ENCODE measurements at regions not wholly inside any gene's neighbourhood (a gene's known extent, or its start where the extent isn't known, plus 50 kb on each side); places are given as distances from the start of the nearest gene placed in this dataset.

DNA sequence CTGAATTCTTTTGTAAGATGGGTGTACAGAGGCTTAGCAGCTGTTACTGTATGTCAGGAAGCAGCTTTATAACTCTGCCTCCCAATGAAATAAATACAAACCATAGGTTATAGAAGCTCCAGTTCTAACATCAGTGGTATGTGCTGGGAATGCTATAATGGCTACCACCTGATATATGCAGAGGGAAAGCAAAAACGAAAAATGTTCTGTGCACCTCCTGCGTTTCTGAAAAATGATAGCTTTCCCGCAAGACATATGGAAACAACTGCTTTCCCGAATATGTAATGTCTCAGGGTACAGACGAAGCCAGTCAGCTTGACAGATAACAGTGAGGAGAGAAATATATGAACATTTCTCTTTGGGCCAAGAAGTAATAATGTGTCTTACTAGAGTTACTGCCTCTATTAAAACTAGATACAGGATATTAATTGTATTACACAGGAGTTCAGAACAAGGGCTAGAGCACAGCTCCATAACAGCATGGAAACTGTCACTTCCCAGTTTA is 517.0 kb upstream of the NRSN1 start:
- TF ChIP-seq EZH2phosphoT487 (IDR thresholded peaks at IDR 0.05; ENCODE audit: low read depth), result no peak
- TF ChIP-seq, protein P1, sequence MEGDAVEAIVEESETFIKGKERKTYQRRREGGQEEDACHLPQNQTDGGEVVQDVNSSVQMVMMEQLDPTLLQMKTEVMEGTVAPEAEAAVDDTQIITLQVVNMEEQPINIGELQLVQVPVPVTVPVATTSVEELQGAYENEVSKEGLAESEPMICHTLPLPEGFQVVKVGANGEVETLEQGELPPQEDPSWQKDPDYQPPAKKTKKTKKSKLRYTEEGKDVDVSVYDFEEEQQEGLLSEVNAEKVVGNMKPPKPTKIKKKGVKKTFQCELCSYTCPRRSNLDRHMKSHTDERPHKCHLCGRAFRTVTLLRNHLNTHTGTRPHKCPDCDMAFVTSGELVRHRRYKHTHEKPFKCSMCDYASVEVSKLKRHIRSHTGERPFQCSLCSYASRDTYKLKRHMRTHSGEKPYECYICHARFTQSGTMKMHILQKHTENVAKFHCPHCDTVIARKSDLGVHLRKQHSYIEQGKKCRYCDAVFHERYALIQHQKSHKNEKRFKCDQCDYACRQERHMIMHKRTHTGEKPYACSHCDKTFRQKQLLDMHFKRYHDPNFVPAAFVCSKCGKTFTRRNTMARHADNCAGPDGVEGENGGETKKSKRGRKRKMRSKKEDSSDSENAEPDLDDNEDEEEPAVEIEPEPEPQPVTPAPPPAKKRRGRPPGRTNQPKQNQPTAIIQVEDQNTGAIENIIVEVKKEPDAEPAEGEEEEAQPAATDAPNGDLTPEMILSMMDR (IDR thresholded peaks at IDR 0.05; ENCODE audit: low read depth, low read length), result no peak
- no peak overlapping the region for H3K27ac ChIP-seq (ENCODE audit: low read length)

DNA sequence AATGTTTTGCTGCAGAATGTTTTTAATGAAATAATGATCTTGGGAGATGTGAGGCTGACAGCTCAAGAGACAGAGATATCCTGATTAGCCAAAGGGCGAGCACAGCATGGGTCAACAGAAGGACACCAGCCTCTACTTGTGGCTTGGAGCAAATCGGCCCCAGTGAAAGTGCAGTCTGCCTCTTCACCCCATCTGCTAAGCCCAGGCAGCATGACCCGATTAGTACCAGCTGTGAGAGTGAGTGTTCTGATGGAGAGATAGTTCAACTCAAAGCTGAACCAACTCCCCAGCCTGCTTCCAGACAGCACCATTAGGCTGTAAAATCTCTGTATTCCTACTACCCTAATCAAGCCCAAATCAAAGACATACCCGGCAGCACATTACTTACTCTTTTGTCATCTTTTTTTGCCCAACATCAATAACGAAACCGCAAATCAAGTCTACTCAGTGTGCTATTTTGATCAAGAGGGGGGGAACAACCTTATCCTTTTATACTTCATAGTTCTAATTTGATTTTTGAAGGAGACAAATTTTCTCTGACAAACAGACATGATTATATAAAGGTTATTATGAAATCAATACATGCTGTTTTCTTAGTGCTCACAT is 514.1 kb upstream of the NRSN1 start:
- peaks cover 8% of the 10 kb centered on the region for H3K4me1 ChIP-seq (ENCODE audit: low read length)
- no peak overlapping the region for H2AFZ ChIP-seq (ENCODE audit: low read depth, low read length)
- H3K4me2 ChIP-seq (ENCODE audit: low read length), result no peak overlapping the region
- H4K20me1 ChIP-seq (ENCODE audit: insufficient read depth, low read length), result no peaks in the 10 kb centered on the region
- no peak overlapping the region for H3K27ac ChIP-seq (ENCODE audit: low read length)
- TF ChIP-seq, protein P1 (IDR thresholded peaks at IDR 0.05; ENCODE audit: low read depth, low read length), result no peak
- TF ChIP-seq EZH2phosphoT487 (IDR thresholded peaks at IDR 0.05; ENCODE audit: low read depth), result no peak
- no peaks in the 10 kb centered on the region for H3K9me3 ChIP-seq (ENCODE audit: insufficient read depth, low read length)
- no peaks in the 10 kb centered on the region for H3K36me3 ChIP-seq (replicated peaks; ENCODE audit: low read depth, low read length)
- H3K27me3 ChIP-seq (ENCODE audit: low read depth, low read length), result no peaks in the 10 kb centered on the region
- no peak overlapping the region for H3K4me3 ChIP-seq (ENCODE audit: low read length)
- H3K79me2 ChIP-seq (ENCODE audit: low read length), result no peaks in the 10 kb centered on the region
- H3K9ac ChIP-seq (ENCODE audit: low read length), result no peak overlapping the region

More for the DNA sequence above, 517.0 kb upstream of the NRSN1 start:
- Histone ChIP-seq H3K4me2 (ENCODE audit: low read length) (no peak overlapping the region), H3K9me3 (ENCODE audit: insufficient read depth, low read length) (no peaks in the 10 kb centered on the region), H4K20me1 (ENCODE audit: insufficient read depth, low read length) (no peaks in the 10 kb centered on the region), H3K27me3 (ENCODE audit: low read depth, low read length) (no peaks in the 10 kb centered on the region), H3K79me2 (ENCODE audit: low read length) (no peaks in the 10 kb centered on the region), H3K4me3 (ENCODE audit: low read length) (no peak overlapping the region), H3K36me3 (replicated peaks; ENCODE audit: low read depth, low read length) (no peaks in the 10 kb centered on the region), H2AFZ (ENCODE audit: low read depth, low read length) (no peak overlapping the region), H3K4me1 (ENCODE audit: low read length) (no peaks in the 10 kb centered on the region), H3K9ac (ENCODE audit: low read length) (no peak overlapping the region)

DNA sequence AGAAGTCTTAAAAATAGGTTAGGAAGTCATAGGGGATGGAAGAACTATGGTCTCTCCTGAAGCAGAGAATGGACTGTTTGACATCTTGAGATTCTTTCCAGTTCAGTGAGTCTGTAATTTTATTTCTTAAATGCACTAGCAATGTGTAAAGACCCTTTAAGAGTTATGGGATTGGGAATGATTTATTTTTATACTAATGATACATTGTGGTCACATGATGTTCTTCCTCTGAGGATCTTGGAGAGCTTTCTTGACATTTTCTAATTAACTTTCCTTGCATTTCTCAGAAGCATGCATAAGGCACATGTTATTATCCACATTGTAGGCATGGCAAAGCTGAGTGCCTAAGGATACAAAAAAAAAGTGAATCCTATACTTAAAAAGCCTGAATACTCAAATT is 507.6 kb upstream of the NRSN1 start:
- H2AFZ ChIP-seq (ENCODE audit: low read depth, low read length), result no peak overlapping the region
- no peaks in the 10 kb centered on the region for H4K20me1 ChIP-seq (ENCODE audit: insufficient read depth, low read length)
- H3K4me3 ChIP-seq (ENCODE audit: low read length), result no peak overlapping the region
- no peak overlapping the region for H3K9ac ChIP-seq (ENCODE audit: low read length)
- H3K27me3 ChIP-seq (ENCODE audit: low read depth, low read length), result no peaks in the 10 kb centered on the region
- H3K36me3 ChIP-seq (replicated peaks; ENCODE audit: low read depth, low read length), result no peaks in the 10 kb centered on the region
- TF ChIP-seq, protein P1 (IDR thresholded peaks at IDR 0.05; ENCODE audit: low read depth, low read length), result no peak
- no peak for TF ChIP-seq EZH2phosphoT487 (IDR thresholded peaks at IDR 0.05; ENCODE audit: low read depth)
- H3K4me1 ChIP-seq (ENCODE audit: low read length), result peaks cover 25% of the 10 kb centered on the region
- no peak overlapping the region for H3K27ac ChIP-seq (ENCODE audit: low read length)
- H3K79me2 ChIP-seq (ENCODE audit: low read length), result no peaks in the 10 kb centered on the region
- no peak overlapping the region for H3K4me2 ChIP-seq (ENCODE audit: low read length)
- H3K9me3 ChIP-seq (ENCODE audit: insufficient read depth, low read length), result no peaks in the 10 kb centered on the region

DNA sequence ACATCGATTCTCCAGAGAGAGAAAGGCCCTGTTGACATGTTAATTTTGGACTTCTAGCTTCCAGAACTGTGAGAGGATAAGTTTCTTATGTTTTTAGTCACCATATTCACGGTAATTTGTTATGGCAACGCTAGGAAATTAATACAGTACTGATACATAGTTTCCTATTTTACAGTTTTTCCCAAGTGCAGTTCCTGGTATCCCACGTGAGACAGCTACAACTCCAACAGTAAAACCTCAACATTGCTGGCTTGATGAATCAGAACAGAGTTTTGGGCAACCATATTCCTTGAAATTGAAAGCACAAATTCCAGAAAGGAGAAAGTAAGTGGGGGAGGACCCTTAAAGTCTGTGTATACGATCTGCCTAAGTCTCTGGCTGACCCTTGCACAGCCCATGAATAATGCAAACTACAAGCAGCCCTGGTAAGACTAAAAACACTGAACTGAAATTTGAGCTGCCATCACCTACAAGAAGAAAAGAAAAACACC is 505.1 kb upstream of the NRSN1 start:
- Histone ChIP-seq H3K4me3 (ENCODE audit: low read length) (peak overlapping the region; percentile 25), H3K9me3 (ENCODE audit: insufficient read depth, low read length) (no peaks in the 10 kb centered on the region), H3K36me3 (replicated peaks; ENCODE audit: low read depth, low read length) (no peaks in the 10 kb centered on the region), H3K79me2 (ENCODE audit: low read length) (no peaks in the 10 kb centered on the region), H3K4me1 (ENCODE audit: low read length) (peaks cover 18% of the 10 kb centered on the region), H4K20me1 (ENCODE audit: insufficient read depth, low read length) (no peaks in the 10 kb centered on the region), H3K27ac (ENCODE audit: low read length) (peak overlapping the region; percentile 60), H3K9ac (ENCODE audit: low read length) (peak overlapping the region; percentile 34; the same call in 1 of the 2 replicates), H3K27me3 (ENCODE audit: low read depth, low read length) (no peaks in the 10 kb centered on the region), H3K4me2 (ENCODE audit: low read length) (peak overlapping the region; percentile 59), H2AFZ (ENCODE audit: low read depth, low read length) (peak overlapping the region; percentile 62; the same call in 1 of the 2 replicates)
- TF ChIP-seq, protein P1 (IDR thresholded peaks at IDR 0.05; ENCODE audit: low read depth, low read length), result no peak
- TF ChIP-seq EZH2phosphoT487 (IDR thresholded peaks at IDR 0.05; ENCODE audit: low read depth), result no peak

All from OCI-LY3 (cell line).